Thoracic aorta (tissue), 2 donors: ENCODE measurements at regions not wholly inside any gene's neighbourhood (a gene's known extent, or its start where the extent isn't known, plus 50 kb on each side); places are given as distances from the start of the nearest gene placed in this dataset.

Experiments used
- ATAC-seq: fragments of 150-250 bp; one replicate; pipeline ENCODE4 v1.8.0; 2017; ENCODE audit warnings: low read depth; ENCODE audit not compliant: insufficient number of reproducible peaks, low FRiP score
- DNase-seq: peaks from one replicate; pipeline ENCODE4 v3.0.0-alpha.2; 2020; ENCODE audit warnings: low spot score
- H3K27ac ChIP-seq, 2 donors: fragments of 200-600 bp; sonication (generic); 1 replicate in 1 of 2; 2 replicates in 1 of 2; pipeline ENCODE4 v1.5.1; 2016; ENCODE audit warnings: mild to moderate bottlenecking in 2 of 2, moderate library complexity in 2 of 2
- H3K27me3 ChIP-seq: fragments of 200-600 bp; sonication (generic); replicated peaks from 2 replicates; pipeline ENCODE4 v1.6.0; 2016; ENCODE audit warnings: mild to moderate bottlenecking; ENCODE audit not compliant: insufficient read depth
- H3K36me3 ChIP-seq: fragments of 200-600 bp; sonication (generic); one replicate; pipeline ENCODE4 v1.5.1; 2016
- H3K4me1 ChIP-seq, 2 donors: fragments of 200-600 bp; sonication (generic); 1 replicate in 1 of 2; 2 replicates in 1 of 2; pipeline versions ENCODE4 v1.5.1 to v1.6.0; 2016; ENCODE audit warnings: low read depth in 2 of 2, mild to moderate bottlenecking in 1 of 2; ENCODE audit not compliant: control insufficient read depth in 1 of 2
- H3K4me3 ChIP-seq: fragments of 200-600 bp; sonication (generic); 2 replicates; pipeline ENCODE4 v1.5.1; 2016; ENCODE audit warnings: mild to moderate bottlenecking
- H3K9me3 ChIP-seq: fragments of 200-600 bp; sonication (generic); 2 replicates; pipeline ENCODE4 v1.5.1; 2016
- CTCF ChIP-seq: fragments of 200-600 bp; sonication (generic); IDR thresholded peaks from one replicate; pipeline ENCODE4 v1.5.1; 2019; ENCODE audit warnings: antibody characterized with exemption

- H3K27me3 ChIP-seq, result no peaks in the 10 kb centered on the region
- no peak for TF ChIP-seq CTCF
- DNase-seq (no peak), ATAC-seq (no peak)
- no peaks in the 10 kb centered on the region for H3K9me3 ChIP-seq
- H3K27ac ChIP-seq, result no peak overlapping the region
- H3K4me1 ChIP-seq, result no peaks in the 10 kb centered on the region
- no peak overlapping the region for H3K4me3 ChIP-seq
- no peaks in the 10 kb centered on the region for H3K36me3 ChIP-seq
Observed at GRCh38 chr9:4365055-4365454, 65.2 kb upstream of the GLIS3 start.

GRCh38 chr9:4362281-4362680, 62.4 kb upstream of the GLIS3 start:
- H3K27ac ChIP-seq, result no peak overlapping the region
- TF ChIP-seq CTCF, result no peak
- no peaks in the 10 kb centered on the region for H3K36me3 ChIP-seq
- H3K4me3 ChIP-seq, result no peak overlapping the region
- no peaks in the 10 kb centered on the region for H3K9me3 ChIP-seq
- H3K4me1 ChIP-seq, result no peaks in the 10 kb centered on the region
- no peak for DNase-seq
- ATAC-seq, result no peak
- H3K27me3 ChIP-seq, result no peaks in the 10 kb centered on the region

- Histone ChIP-seq H3K27ac (no peak overlapping the region), H3K9me3 (no peaks in the 10 kb centered on the region), H3K4me3 (no peak overlapping the region), H3K36me3 (no peaks in the 10 kb centered on the region), H3K27me3 (no peaks in the 10 kb centered on the region), H3K4me1 (no peaks in the 10 kb centered on the region)
- TF ChIP-seq CTCF, result no peak
- ATAC-seq (no peak), DNase-seq (no peak)
Observed at GRCh38 chr9:4359016-4359415, 59.1 kb upstream of the GLIS3 start.

GRCh38 chr9:4357929-4358328, 58.1 kb upstream of the GLIS3 start:
- ATAC-seq, result no peak
- no peak for DNase-seq
- H3K9me3 ChIP-seq, result no peaks in the 10 kb centered on the region
- no peaks in the 10 kb centered on the region for H3K27me3 ChIP-seq
- no peak overlapping the region for H3K4me3 ChIP-seq
- H3K27ac ChIP-seq, result no peak overlapping the region
- no peaks in the 10 kb centered on the region for H3K4me1 ChIP-seq
- H3K36me3 ChIP-seq, result no peaks in the 10 kb centered on the region
- TF ChIP-seq CTCF, result no peak

- Histone ChIP-seq H3K9me3 (no peaks in the 10 kb centered on the region), H3K36me3 (no peaks in the 10 kb centered on the region), H3K4me3 (no peak overlapping the region), H3K4me1 (no peaks in the 10 kb centered on the region), H3K27ac (no peak overlapping the region), H3K27me3 (no peaks in the 10 kb centered on the region)
- ATAC-seq (no peak), DNase-seq (no peak)
- no peak for TF ChIP-seq CTCF
Observed at GRCh38 chr9:4356306-4356705, 56.4 kb upstream of the GLIS3 start.
